Dendritic cell treated with granulocyte-macrophage colony-stimulating factor and Interleukin-4, amounts not matched to agents 40 ng/mL and 50 ng/mL, for 4 days (primary cell): ENCODE measurements at regions not wholly inside any gene's neighbourhood (a gene's known extent, or its start where the extent isn't known, plus 50 kb on each side); places are given as distances from the start of the nearest gene placed in this dataset.

Experiments
- H3K27ac Mint-ChIP-seq: one replicate; pipeline ENCODE4 v1.8.0; 2022; ENCODE audit warnings: mild to moderate bottlenecking, mixed read lengths
- H3K27me3 Mint-ChIP-seq: one replicate; pipeline ENCODE4 v1.8.0; 2022; ENCODE audit warnings: mild to moderate bottlenecking, mixed read lengths
- H3K36me3 Mint-ChIP-seq: one replicate; pipeline ENCODE4 v1.8.0; 2022; ENCODE audit warnings: low read depth, mixed read lengths
- H3K4me1 Mint-ChIP-seq: one replicate; pipeline ENCODE4 v1.8.0; 2022; ENCODE audit warnings: low read depth, mixed read lengths
- H3K4me3 Mint-ChIP-seq: one replicate; pipeline ENCODE4 v1.8.0; 2022; ENCODE audit warnings: mild to moderate bottlenecking, moderate library complexity, mixed read lengths
- H3K9me3 Mint-ChIP-seq: one replicate; pipeline ENCODE4 v1.8.0; 2022; ENCODE audit warnings: mixed read lengths
- intact Hi-C: fragments of 100-400 bp; cut with micrococcal nuclease; formaldehyde crosslinking; loops from one replicate; pipeline ENCODE4 v1.15.0; 2022

GRCh38 chr2:217631115-217631514, 371.7 kb downstream of the TNS1 start:
- Mint-ChIP-seq H3K27me3 (peaks cover 14% of the 10 kb centered on the region), H3K4me1 (no peaks in the 10 kb centered on the region), H3K9me3 (no peaks in the 10 kb centered on the region), H3K36me3 (no peaks in the 10 kb centered on the region), H3K27ac (no peak overlapping the region), H3K4me3 (no peak overlapping the region)
- intact Hi-C loops: no loop called here

GRCh38 chr2:217629347-217629746, 373.4 kb downstream of the TNS1 start:
- Mint-ChIP-seq H3K4me1 (no peaks in the 10 kb centered on the region), H3K27ac (no peak overlapping the region), H3K9me3 (no peaks in the 10 kb centered on the region), H3K4me3 (no peak overlapping the region), H3K27me3 (peaks cover 18% of the 10 kb centered on the region), H3K36me3 (no peaks in the 10 kb centered on the region)
- intact Hi-C loops: no loop called here

- peaks cover 15% of the 10 kb centered on the region for H3K27me3 Mint-ChIP-seq
- intact Hi-C loops: no loop called here
- H3K27ac Mint-ChIP-seq: no peak overlapping the region
- H3K4me3 Mint-ChIP-seq: no peak overlapping the region
- no peaks in the 10 kb centered on the region for H3K36me3 Mint-ChIP-seq
- no peaks in the 10 kb centered on the region for H3K9me3 Mint-ChIP-seq
- no peaks in the 10 kb centered on the region for H3K4me1 Mint-ChIP-seq
Observed at GRCh38 chr2:217628061-217628460, 374.7 kb downstream of the TNS1 start.

GRCh38 chr2:217626926-217627325, 375.9 kb downstream of the TNS1 start:
- no peaks in the 10 kb centered on the region for H3K4me1 Mint-ChIP-seq
- intact Hi-C loops: no loop called here
- H3K36me3 Mint-ChIP-seq: no peaks in the 10 kb centered on the region
- H3K4me3 Mint-ChIP-seq: no peak overlapping the region
- H3K9me3 Mint-ChIP-seq: no peaks in the 10 kb centered on the region
- no peak overlapping the region for H3K27ac Mint-ChIP-seq
- peaks cover 15% of the 10 kb centered on the region for H3K27me3 Mint-ChIP-seq

- H3K36me3 Mint-ChIP-seq: no peaks in the 10 kb centered on the region
- no peaks in the 10 kb centered on the region for H3K4me1 Mint-ChIP-seq
- no peaks in the 10 kb centered on the region for H3K9me3 Mint-ChIP-seq
- intact Hi-C loops: no loop called here
- no peak overlapping the region for H3K27ac Mint-ChIP-seq
- H3K27me3 Mint-ChIP-seq: peaks cover 10% of the 10 kb centered on the region
- H3K4me3 Mint-ChIP-seq: no peak overlapping the region
Observed at GRCh38 chr2:217625557-217626169, 377.1 kb downstream of the TNS1 start.

GRCh38 chr2:217623281-217623912, 379.4 kb downstream of the TNS1 start:
- H3K9me3 Mint-ChIP-seq: no peaks in the 10 kb centered on the region
- H3K4me3 Mint-ChIP-seq: no peak overlapping the region
- H3K27me3 Mint-ChIP-seq: peaks cover 13% of the 10 kb centered on the region
- H3K4me1 Mint-ChIP-seq: no peaks in the 10 kb centered on the region
- intact Hi-C loops: no loop called here
- H3K27ac Mint-ChIP-seq: no peak overlapping the region
- no peaks in the 10 kb centered on the region for H3K36me3 Mint-ChIP-seq

- Mint-ChIP-seq H3K27me3 (peaks cover 13% of the 10 kb centered on the region), H3K27ac (no peak overlapping the region), H3K4me1 (no peaks in the 10 kb centered on the region), H3K9me3 (no peaks in the 10 kb centered on the region), H3K36me3 (no peaks in the 10 kb centered on the region), H3K4me3 (no peak overlapping the region)
- intact Hi-C loops: no loop called here
Observed at GRCh38 chr2:217622205-217623060, 380.4 kb downstream of the TNS1 start.

- Mint-ChIP-seq H3K27me3 (peaks cover 13% of the 10 kb centered on the region), H3K36me3 (no peaks in the 10 kb centered on the region), H3K4me3 (no peak overlapping the region)
Observed at GRCh38 chr2:217621391-217621801, 381.4 kb downstream of the TNS1 start.

GRCh38 chr2:217618744-217619143, 384.1 kb downstream of the TNS1 start:
- Mint-ChIP-seq H3K27me3 (peaks cover 10% of the 10 kb centered on the region), H3K4me1 (no peaks in the 10 kb centered on the region), H3K4me3 (no peak overlapping the region), H3K27ac (no peak overlapping the region), H3K36me3 (no peaks in the 10 kb centered on the region), H3K9me3 (no peaks in the 10 kb centered on the region)
- intact Hi-C loops: no loop called here

More at GRCh38 chr2:217621391-217621801, 381.4 kb downstream of the TNS1 start:
- H3K4me1 Mint-ChIP-seq: no peaks in the 10 kb centered on the region
- no peaks in the 10 kb centered on the region for H3K9me3 Mint-ChIP-seq
- no peak overlapping the region for H3K27ac Mint-ChIP-seq
- intact Hi-C loops: no loop called here

- Mint-ChIP-seq H3K4me3 (no peak overlapping the region), H3K9me3 (no peaks in the 10 kb centered on the region)
- intact Hi-C loops: no loop called here
Observed at GRCh38 chr2:217617616-217618022, 385.2 kb downstream of the TNS1 start.

GRCh38 chr2:217616936-217617335, 385.9 kb downstream of the TNS1 start:
- no peak overlapping the region for H3K4me3 Mint-ChIP-seq
- H3K27ac Mint-ChIP-seq: no peak overlapping the region
- H3K9me3 Mint-ChIP-seq: no peaks in the 10 kb centered on the region
- H3K4me1 Mint-ChIP-seq: no peaks in the 10 kb centered on the region
- intact Hi-C loops: no loop called here
- no peaks in the 10 kb centered on the region for H3K36me3 Mint-ChIP-seq
- peaks cover 9% of the 10 kb centered on the region for H3K27me3 Mint-ChIP-seq

More at GRCh38 chr2:217617616-217618022, 385.2 kb downstream of the TNS1 start:
- Mint-ChIP-seq H3K27me3 (peaks cover 10% of the 10 kb centered on the region), H3K27ac (no peak overlapping the region), H3K36me3 (no peaks in the 10 kb centered on the region), H3K4me1 (no peaks in the 10 kb centered on the region)

GRCh38 chr2:217615171-217615570, 387.6 kb downstream of the TNS1 start:
- Mint-ChIP-seq H3K27ac (no peak overlapping the region), H3K4me1 (no peaks in the 10 kb centered on the region), H3K9me3 (no peaks in the 10 kb centered on the region), H3K4me3 (no peak overlapping the region), H3K27me3 (peaks cover 5% of the 10 kb centered on the region), H3K36me3 (no peaks in the 10 kb centered on the region)
- intact Hi-C loops: no loop called here

GRCh38 chr2:217614498-217614897, 388.3 kb downstream of the TNS1 start:
- Mint-ChIP-seq H3K27me3 (peaks cover 7% of the 10 kb centered on the region), H3K4me3 (no peak overlapping the region), H3K4me1 (no peaks in the 10 kb centered on the region), H3K36me3 (no peaks in the 10 kb centered on the region), H3K9me3 (no peaks in the 10 kb centered on the region), H3K27ac (no peak overlapping the region)
- intact Hi-C loops: no loop called here

- no peaks in the 10 kb centered on the region for H3K9me3 Mint-ChIP-seq
- intact Hi-C loops: no loop called here
- no peak overlapping the region for H3K4me3 Mint-ChIP-seq
- no peaks in the 10 kb centered on the region for H3K4me1 Mint-ChIP-seq
- peaks cover 8% of the 10 kb centered on the region for H3K27me3 Mint-ChIP-seq
- H3K27ac Mint-ChIP-seq: no peak overlapping the region
- H3K36me3 Mint-ChIP-seq: no peaks in the 10 kb centered on the region
Observed at GRCh38 chr2:217614096-217614495, 388.7 kb downstream of the TNS1 start.
